ENCODE measurements at regions not wholly inside any gene's neighbourhood (a gene's known extent, or its start where the extent isn't known, plus 50 kb on each side); places are given as distances from the start of the nearest gene placed in this dataset.

DNA sequence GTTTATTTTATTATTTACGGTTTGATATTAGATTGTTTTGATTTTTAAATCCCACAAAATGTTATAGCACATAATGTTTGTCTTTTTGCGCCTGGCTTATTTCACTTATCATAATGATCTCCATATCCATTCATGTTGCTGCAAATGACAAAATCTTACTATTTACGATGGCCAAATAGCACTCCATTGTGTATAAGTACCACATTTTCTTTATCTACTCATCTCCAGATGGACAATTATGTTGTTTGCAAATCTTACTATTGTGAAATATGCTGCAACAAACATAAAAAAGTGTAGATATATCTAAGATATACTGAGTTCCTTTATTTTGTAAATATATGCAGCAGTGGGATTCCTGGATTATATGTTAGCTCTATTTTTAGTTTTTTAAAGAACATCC lies 1568.3 kb downstream of the AMY1C start:
- TF ChIP-seq CTCF (IDR thresholded peaks at IDR 0.05) (no peak), POLR2A (IDR thresholded peaks at IDR 0.05) (no peak)

Data from testis (tissue), 2 donors.